Activated naive CD4-positive, alpha-beta T cell treated with anti-CD3 and anti-CD28 coated beads, Interleukin-2, amount 10 ng/mL, durations not matched to agents 7 days and 5 days (primary cell): ENCODE measurements at regions not wholly inside any gene's neighbourhood (a gene's known extent, or its start where the extent isn't known, plus 50 kb on each side); places are given as distances from the start of the nearest gene placed in this dataset.
A peak's percentile ranks its signal among the peaks of the same experiment; 100 is the strongest.

Experiments used
- CTCF ChIA-PET: fragments of 350-600 bp; sonication (Branson Sonifier 250); formaldehyde crosslinking; loops from one replicate; lab custom pipeline; 2021; ENCODE audit warnings: antibody characterized with exemption; lab: Charles Lee
- DNase-seq: peaks from one replicate; pipeline ENCODE4 v3.0.0-alpha.2; 2020
- H3K27ac Mint-ChIP-seq: one replicate; pipeline ENCODE4 v1.8.0; 2021; ENCODE audit warnings: mild to moderate bottlenecking, moderate library complexity, mixed read lengths
- H3K27me3 Mint-ChIP-seq: one replicate; pipeline ENCODE4 v1.8.0; 2021; ENCODE audit warnings: mild to moderate bottlenecking, mixed read lengths
- H3K36me3 Mint-ChIP-seq: one replicate; pipeline ENCODE4 v1.8.0; 2021; ENCODE audit warnings: mixed read lengths
- H3K4me1 Mint-ChIP-seq: one replicate; pipeline ENCODE4 v1.8.0; 2021; ENCODE audit warnings: mixed read lengths
- H3K4me3 Mint-ChIP-seq: one replicate; pipeline ENCODE4 v1.8.0; 2021; ENCODE audit warnings: mild to moderate bottlenecking, moderate library complexity, mixed read lengths
- H3K9me3 Mint-ChIP-seq: one replicate; pipeline ENCODE4 v1.8.0; 2021; ENCODE audit warnings: mixed read lengths

- Mint-ChIP-seq H3K27ac (no peak overlapping the region), H3K9me3 (no peaks in the 10 kb centered on the region), H3K4me3 (no peak overlapping the region), H3K27me3 (peaks cover 45% of the 10 kb centered on the region), H3K36me3 (no peaks in the 10 kb centered on the region), H3K4me1 (no peaks in the 10 kb centered on the region)
- CTCF ChIA-PET = interaction anchor here (0.6 to 2.1 kb wide), 2 partner anchors 13 to 197 kb away, joined by 4 to 7 read pairs; no protein-coding TSS in a partner anchor
- no peak for DNase-seq
Measured at GRCh38 chr7:25879799-25880198, 272.2 kb upstream of the NFE2L3 start.

GRCh38 chr7:25881317-25882037, 270.5 kb upstream of the NFE2L3 start:
- no peak overlapping the region for H3K27ac Mint-ChIP-seq
- H3K4me3 Mint-ChIP-seq = no peak overlapping the region
- H3K4me1 Mint-ChIP-seq = peaks cover 1% of the 10 kb centered on the region
- CTCF ChIA-PET = interaction anchor here (1.2 kb wide), 1 partner anchor 12 kb away, joined by 9 read pairs; no protein-coding TSS in a partner anchor
- no peaks in the 10 kb centered on the region for H3K36me3 Mint-ChIP-seq
- DNase-seq = no peak
- H3K27me3 Mint-ChIP-seq = peaks cover 52% of the 10 kb centered on the region
- H3K9me3 Mint-ChIP-seq = no peaks in the 10 kb centered on the region

DNA sequence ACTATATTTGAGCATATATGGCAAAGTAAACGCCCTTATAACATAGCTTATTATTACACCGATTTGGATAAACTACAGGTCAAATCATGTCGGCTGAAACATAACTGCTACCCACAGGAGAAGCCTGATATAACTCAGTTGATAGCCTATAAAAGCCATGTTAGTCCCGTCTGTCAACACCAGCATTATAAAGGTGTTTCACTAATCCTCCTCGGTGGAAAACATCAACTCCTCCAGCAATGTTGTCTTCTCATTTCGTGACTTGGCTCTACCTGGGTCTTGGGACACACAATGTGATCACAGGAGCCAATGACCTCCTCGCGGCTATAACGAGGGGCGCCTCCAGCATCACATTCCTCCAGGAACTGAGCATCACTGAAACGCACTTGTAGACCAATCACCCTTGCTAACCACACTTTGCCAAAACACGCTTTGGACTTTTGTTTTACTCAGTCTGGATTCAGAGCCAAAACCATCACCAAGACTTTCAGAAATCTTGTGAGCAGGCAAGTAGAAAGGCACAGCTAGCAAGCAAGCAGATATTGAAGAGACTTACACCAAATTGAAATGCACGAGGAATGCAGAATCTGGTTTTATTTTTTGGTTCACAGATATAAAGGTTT, 269.7 kb upstream of the NFE2L3 start:
- CTCF ChIA-PET = interaction anchor here (1.2 kb wide), 1 partner anchor 11 kb away, joined by 9 read pairs; no protein-coding TSS in a partner anchor
- no peak for DNase-seq
- Mint-ChIP-seq H3K4me1 (peaks cover 6% of the 10 kb centered on the region), H3K27me3 (peaks cover 49% of the 10 kb centered on the region), H3K36me3 (no peaks in the 10 kb centered on the region), H3K9me3 (no peaks in the 10 kb centered on the region), H3K4me3 (no peak overlapping the region), H3K27ac (no peak overlapping the region)

DNA sequence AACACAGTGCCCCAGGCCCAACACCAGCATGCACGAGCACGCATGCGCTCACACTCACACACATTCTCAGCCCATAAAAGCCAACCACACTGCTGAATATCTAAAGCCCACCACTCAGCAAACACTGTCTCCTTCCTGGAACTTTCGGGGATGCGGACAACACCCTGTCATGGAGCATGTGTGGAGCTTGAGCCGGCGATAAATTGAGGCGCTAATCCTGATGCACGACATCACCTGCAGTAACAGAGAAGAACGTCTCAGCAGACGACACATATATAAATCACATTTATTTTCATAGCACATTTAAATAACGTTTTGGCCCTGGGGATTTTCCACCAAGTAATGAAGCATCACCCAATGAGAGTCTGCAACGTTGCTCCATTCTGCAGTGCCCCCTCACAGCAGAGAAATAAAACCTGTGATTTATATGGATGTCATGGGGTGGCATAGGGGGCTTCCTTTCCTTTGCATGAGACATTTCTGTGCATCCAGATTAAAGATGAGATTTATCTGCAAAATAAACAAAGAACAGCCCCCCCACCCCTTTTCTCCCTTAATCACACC, 267.7 kb upstream of the NFE2L3 start:
- H3K4me1 Mint-ChIP-seq = peaks cover 6% of the 10 kb centered on the region
- H3K36me3 Mint-ChIP-seq = no peaks in the 10 kb centered on the region
- no peaks in the 10 kb centered on the region for H3K9me3 Mint-ChIP-seq
- H3K27me3 Mint-ChIP-seq = peaks cover 32% of the 10 kb centered on the region
- H3K4me3 Mint-ChIP-seq = no peak overlapping the region
- no peak overlapping the region for H3K27ac Mint-ChIP-seq
- CTCF ChIA-PET = no interaction called here
- no peak for DNase-seq

- DNase-seq = no peak
- Mint-ChIP-seq H3K4me3 (no peak overlapping the region), H3K36me3 (no peaks in the 10 kb centered on the region), H3K9me3 (no peaks in the 10 kb centered on the region), H3K27ac (no peak overlapping the region), H3K4me1 (peaks cover 6% of the 10 kb centered on the region), H3K27me3 (peaks cover 36% of the 10 kb centered on the region)
- CTCF ChIA-PET = no interaction called here
Measured at GRCh38 chr7:25885057-25885576, 266.9 kb upstream of the NFE2L3 start.

GRCh38 chr7:25886387-25887240, 265.4 kb upstream of the NFE2L3 start:
- CTCF ChIA-PET = no interaction called here
- Mint-ChIP-seq H3K4me3 (no peak overlapping the region), H3K9me3 (no peaks in the 10 kb centered on the region), H3K27me3 (peaks cover 35% of the 10 kb centered on the region), H3K4me1 (peaks cover 6% of the 10 kb centered on the region), H3K36me3 (no peaks in the 10 kb centered on the region), H3K27ac (peak overlapping the region; percentile 7)
- no peak for DNase-seq

- Mint-ChIP-seq H3K4me3 (no peak overlapping the region), H3K36me3 (no peaks in the 10 kb centered on the region), H3K4me1 (peaks cover 6% of the 10 kb centered on the region), H3K27me3 (peaks cover 37% of the 10 kb centered on the region), H3K9me3 (no peaks in the 10 kb centered on the region), H3K27ac (no peak overlapping the region)
- DNase-seq = no peak
- CTCF ChIA-PET = no interaction called here
Measured at GRCh38 chr7:25887266-25887665, 264.7 kb upstream of the NFE2L3 start.

- Mint-ChIP-seq H3K4me1 (peaks cover 9% of the 10 kb centered on the region), H3K36me3 (no peaks in the 10 kb centered on the region), H3K4me3 (no peak overlapping the region), H3K27me3 (peaks cover 35% of the 10 kb centered on the region), H3K27ac (no peak overlapping the region), H3K9me3 (no peaks in the 10 kb centered on the region)
- no peak for DNase-seq
- CTCF ChIA-PET = interaction anchor here (1.6 kb wide), 1 partner anchor 174 kb away, joined by 4 read pairs; no protein-coding TSS in a partner anchor
Measured at GRCh38 chr7:25887795-25888559, 264.0 kb upstream of the NFE2L3 start.

GRCh38 chr7:25889765-25890164, 262.2 kb upstream of the NFE2L3 start:
- DNase-seq = no peak
- H3K27me3 Mint-ChIP-seq = peaks cover 21% of the 10 kb centered on the region
- H3K27ac Mint-ChIP-seq = no peak overlapping the region
- peaks cover 27% of the 10 kb centered on the region for H3K4me1 Mint-ChIP-seq
- H3K4me3 Mint-ChIP-seq = no peak overlapping the region
- peaks cover 7% of the 10 kb centered on the region for H3K9me3 Mint-ChIP-seq
- CTCF ChIA-PET = no interaction called here
- no peaks in the 10 kb centered on the region for H3K36me3 Mint-ChIP-seq

DNA sequence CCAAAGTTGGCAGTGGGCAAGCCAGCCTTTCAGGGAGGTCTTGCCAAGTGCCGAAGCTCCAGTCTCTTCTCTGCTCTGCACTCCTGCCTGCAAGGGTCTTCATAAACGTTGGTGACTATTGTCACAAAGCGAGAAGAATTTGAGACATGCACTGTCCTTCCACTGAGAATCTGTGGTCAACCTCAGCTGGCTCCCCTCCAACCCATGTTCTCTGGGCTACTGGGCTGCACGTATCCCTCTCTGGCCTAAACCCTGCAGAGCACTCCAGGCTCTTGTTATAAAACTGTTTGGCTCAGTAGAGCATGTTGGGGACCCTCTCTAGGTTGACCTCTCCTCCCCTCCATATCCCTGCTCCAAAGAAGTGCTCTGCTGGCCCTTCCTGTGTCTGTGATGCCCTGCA, 260.4 kb upstream of the NFE2L3 start:
- H3K27ac Mint-ChIP-seq = no peak overlapping the region
- DNase-seq = no peak
- H3K27me3 Mint-ChIP-seq = peaks cover 21% of the 10 kb centered on the region
- H3K36me3 Mint-ChIP-seq = peaks cover 1% of the 10 kb centered on the region
- no peak overlapping the region for H3K4me3 Mint-ChIP-seq
- H3K9me3 Mint-ChIP-seq = peaks cover 7% of the 10 kb centered on the region
- CTCF ChIA-PET = interaction anchor here (1.3 to 7.6 kb wide), 2 partner anchors 166 to 473 kb away, joined by 5 to 51 read pairs; no protein-coding TSS in a partner anchor
- H3K4me1 Mint-ChIP-seq = peaks cover 33% of the 10 kb centered on the region

- H3K27me3 Mint-ChIP-seq = peaks cover 28% of the 10 kb centered on the region
Measured at GRCh38 chr7:25893436-25893835, 258.6 kb upstream of the NFE2L3 start.

DNA sequence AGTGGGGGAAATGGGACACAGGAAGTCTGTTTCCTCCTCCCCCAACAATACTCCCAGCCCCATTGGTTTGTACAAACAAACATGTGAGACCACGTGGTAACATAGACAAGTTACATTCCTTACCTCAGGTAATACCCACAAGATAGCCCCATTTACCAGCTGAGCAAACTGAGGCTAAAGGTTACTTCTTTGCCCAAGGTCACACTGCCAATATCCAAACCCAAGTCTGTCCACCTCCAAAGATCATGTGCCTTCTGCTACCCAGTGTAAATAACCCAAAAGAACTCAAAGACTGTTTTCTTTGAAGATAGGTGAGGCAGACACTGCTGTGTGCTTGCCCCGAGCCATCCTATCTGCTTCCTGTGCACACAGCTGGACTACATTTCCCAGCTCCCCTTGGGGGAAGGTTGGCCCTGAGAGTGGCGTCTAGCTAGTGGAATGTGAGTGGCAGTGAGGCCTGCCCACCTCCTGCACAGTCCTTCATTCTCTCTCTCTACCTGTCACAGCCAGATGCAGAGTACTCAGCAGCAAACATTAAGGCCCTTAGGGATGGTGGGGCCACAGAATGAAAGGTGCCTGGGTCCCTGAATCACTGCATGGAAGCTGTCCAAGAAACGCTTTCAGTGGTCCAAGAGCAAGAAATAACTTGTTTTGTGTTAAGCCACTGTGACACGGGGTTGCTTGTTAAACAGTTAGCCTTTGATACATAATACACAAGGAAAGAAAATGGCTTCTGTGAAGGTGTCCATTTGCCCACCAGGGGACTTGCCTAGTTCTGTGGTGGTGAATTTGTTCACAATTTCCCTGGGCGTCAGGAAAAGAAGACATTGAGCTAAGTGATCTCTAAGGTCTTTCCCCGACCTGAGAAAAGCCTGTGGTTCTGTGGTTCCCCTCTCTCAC, 257.7 kb upstream of the NFE2L3 start:
- Mint-ChIP-seq H3K9me3 (peaks cover 7% of the 10 kb centered on the region), H3K4me3 (no peak overlapping the region), H3K27me3 (peaks cover 28% of the 10 kb centered on the region), H3K36me3 (peaks cover 1% of the 10 kb centered on the region), H3K27ac (peak overlapping the region; percentile 43), H3K4me1 (peaks cover 29% of the 10 kb centered on the region)
- DNase-seq = peak; percentile 49
- CTCF ChIA-PET = interaction anchor here (0.6 to 7.6 kb wide), 30 partner anchors 11 to 799 kb away, joined by 3 to 51 read pairs (median 4); no protein-coding TSS in a partner anchor

More at GRCh38 chr7:25893436-25893835, 258.6 kb upstream of the NFE2L3 start:
- peaks cover 1% of the 10 kb centered on the region for H3K36me3 Mint-ChIP-seq
- no peak for DNase-seq
- peaks cover 7% of the 10 kb centered on the region for H3K9me3 Mint-ChIP-seq
- peak overlapping the region; percentile 68 for H3K4me3 Mint-ChIP-seq
- peaks cover 29% of the 10 kb centered on the region for H3K4me1 Mint-ChIP-seq
- H3K27ac Mint-ChIP-seq = no peak overlapping the region
- CTCF ChIA-PET = interaction anchor here (0.8 to 7.6 kb wide), 35 partner anchors 10 to 1268 kb away, joined by 3 to 51 read pairs (median 6); partner anchors contain the start of gene SNX10
